IPS-NIHi7 (cell line): ENCODE measurements at regions not wholly inside any gene's neighbourhood (a gene's known extent, or its start where the extent isn't known, plus 50 kb on each side); places are given as distances from the start of the nearest gene placed in this dataset.
"Not testable (repeated sequence)": the region's sequence is repeated elsewhere in the genome, so short reads cannot be mapped to it uniquely, and the experiment has no call there.

ENCODE experiments used
- DNase-seq: peaks from one replicate; pipeline ENCODE4 v3.0.0; 2012; ENCODE audit warnings: mixed read lengths; ENCODE audit errors: extremely low spot score

GRCh38 chr3:27661797-27662196, 60.3 kb downstream of the EOMES start:
- no peak for DNase-seq

GRCh38 chr3:27659279-27660021, 62.7 kb downstream of the EOMES start:
- peak; percentile 81 for DNase-seq

DNA sequence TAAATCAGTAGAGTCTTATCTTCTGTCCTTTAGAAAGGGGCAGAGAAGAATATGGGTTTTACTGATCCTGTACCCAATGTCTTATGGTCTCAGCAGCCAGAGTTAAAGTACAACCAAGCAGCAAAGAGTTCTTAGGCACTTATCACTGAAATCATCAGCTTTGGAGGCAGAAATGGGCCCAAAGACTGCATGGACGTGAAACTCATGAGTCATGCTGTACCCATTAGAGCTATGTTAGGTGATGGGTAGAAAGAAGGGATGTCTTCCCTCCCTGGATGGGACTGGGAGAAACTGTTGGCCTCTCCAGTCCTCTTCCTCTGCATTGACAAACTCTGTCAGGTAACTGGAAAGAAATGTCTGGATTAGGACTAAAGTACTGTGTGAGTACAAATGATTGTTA, 63.4 kb downstream of the EOMES start:
- no peak for DNase-seq

DNA sequence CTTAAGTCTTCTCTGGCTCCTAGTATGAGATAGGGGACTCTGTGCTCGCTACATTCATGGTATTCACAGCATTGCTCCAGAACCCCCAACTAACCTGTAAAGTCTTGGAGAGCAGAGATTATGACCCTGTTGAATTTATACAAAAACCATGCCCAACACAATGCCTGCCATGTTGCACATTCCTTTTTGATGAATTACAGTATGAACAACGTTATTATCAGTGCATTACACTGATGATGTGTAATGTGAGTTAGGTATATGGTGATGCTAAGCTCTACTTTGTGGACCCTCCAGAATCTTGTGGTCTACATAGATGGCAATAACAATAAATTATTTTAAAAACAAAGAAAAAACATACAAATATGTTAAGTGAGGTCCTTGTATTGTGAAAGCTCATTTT, 64.3 kb downstream of the EOMES start:
- no peak for DNase-seq

DNA sequence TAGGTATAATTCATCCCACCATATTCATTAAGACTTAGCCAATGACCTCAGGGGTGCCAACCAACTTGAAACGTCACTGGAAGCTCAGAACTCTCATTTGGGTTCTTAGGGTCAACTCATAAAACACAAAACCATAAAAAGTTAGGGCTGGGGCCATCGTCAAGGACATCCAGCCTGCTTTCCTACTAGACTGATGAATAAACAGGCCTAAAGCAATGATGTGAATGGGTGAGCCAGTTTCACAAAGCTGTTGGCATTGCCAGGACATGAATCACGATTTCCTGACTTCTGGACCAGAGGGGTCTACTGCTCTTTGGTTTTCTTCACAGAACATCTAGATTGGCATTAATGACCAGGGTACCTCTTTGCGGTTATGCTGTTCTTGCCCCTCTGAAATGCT, 64.7 kb downstream of the EOMES start:
- no peak for DNase-seq

DNA sequence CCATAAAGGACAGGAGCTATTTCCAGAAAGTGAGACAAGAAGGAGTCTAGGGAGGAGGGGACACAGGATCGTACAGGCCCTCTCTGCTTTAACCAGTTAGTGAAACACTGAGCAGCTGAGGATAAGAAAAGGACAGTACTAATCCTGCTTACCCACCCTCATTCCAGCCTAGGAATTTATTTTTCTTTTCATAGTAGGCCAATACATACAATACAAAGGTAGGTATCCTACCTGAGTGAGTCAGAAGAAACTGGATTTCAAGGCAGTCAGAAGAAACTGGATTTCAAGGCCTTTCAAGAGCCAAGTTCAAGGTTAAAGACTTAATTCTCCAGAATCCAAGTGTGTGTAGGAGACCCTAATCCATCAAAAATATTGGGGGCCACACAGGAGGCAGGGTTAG, 65.3 kb downstream of the EOMES start:
- no peak for DNase-seq

- no peak for DNase-seq
These were observed 66.6 kb downstream of the EOMES start for GRCh38 chr3:27655547-27655946.

DNA sequence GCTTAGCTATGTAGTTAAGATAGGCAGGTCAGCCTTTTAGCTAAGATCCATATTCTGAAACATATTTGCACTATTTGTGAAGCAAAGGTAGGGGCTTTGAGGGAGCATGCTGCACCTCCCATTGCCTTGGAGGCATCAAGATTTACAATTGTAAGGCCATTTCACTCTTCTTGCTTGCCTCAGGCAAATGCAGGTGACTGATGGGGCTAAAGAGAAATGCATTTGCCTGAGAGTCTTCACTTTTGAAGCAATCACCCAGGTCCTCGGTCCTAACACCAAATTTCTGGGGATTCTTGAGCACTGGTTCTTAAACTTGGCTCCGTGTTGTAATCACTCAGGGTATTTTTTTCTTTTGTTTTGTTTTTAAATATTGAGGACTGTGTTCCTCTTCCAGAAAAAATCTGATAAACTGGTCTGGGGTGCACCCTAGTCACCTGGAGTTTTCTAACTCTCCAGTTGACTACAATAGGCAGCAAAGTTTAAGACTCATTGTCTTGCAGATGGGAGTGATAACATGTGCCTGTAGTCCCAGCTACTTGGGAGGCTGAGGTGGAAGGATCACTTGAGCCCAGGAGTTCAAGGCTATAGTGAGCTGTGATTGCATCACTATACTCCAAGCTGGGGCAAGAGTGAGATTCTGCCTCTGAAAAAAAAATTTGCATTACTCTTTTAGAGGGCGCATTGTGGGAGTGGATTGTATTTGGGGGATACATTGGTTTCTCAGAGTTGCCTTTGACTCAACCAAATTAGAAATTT, 68.1 kb downstream of the EOMES start:
- peak; percentile 43 for DNase-seq

GRCh38 chr3:27649277-27649676, 72.8 kb downstream of the EOMES start:
- no peak for DNase-seq

- DNase-seq = no peak
These were observed 75.2 kb downstream of the EOMES start for GRCh38 chr3:27646896-27647295.

GRCh38 chr3:27644941-27645340, 77.2 kb downstream of the EOMES start:
- DNase-seq = no peak

DNA sequence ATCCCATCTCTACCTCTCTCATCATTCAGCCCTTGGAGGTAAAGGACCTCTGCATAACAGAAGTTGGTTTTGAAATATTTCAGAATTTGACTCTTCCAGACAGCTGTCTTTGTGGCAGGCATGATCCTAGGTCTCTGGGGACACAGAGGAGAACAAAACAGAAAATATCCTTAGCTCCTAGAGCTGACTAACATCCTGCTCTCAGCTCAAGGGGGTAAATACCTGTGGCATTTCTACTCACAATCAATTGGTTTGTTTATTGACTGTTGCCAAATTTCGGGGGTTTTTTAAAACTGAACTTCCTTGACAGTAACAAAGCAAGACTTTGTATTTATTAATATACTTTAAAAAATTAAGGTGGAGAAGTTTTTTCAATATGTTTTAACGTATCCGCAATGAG, 78.8 kb downstream of the EOMES start:
- DNase-seq = no peak

GRCh38 chr3:27642796-27643195, 79.3 kb downstream of the EOMES start:
- DNase-seq = no peak

DNA sequence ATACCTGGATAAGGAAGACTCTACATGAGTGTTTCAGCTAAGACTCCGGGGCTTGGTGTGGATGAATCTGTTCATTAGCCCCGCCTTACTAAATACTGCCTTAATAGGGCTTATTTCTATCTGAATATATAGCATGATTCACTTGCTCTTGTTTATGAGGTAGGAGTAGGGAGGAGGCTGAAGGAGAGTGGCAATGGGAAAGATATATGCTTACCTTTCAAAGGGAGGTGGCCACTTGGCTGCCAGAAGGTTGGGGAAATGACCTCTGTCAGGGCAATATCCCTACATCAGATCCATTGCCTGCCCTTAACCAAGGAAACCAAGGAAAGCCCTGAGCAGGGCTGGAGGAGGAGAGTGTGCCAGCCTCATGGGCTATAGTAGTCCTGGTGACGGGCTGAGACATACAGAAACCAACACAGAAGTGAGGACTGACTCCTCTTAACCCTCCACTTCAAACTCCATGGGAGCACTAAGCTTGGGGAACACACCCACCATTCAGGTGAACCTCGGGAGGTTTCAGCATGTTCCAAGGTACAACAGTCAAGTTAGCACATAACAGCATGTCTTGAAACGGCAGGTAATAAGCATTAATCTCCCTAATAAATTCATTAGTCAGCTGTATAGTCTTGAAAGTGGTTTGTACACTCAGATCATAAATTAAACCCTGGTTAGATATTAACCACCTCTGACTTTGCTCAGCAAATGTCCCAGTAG, 80.1 kb downstream of the EOMES start:
- no peak for DNase-seq

DNA sequence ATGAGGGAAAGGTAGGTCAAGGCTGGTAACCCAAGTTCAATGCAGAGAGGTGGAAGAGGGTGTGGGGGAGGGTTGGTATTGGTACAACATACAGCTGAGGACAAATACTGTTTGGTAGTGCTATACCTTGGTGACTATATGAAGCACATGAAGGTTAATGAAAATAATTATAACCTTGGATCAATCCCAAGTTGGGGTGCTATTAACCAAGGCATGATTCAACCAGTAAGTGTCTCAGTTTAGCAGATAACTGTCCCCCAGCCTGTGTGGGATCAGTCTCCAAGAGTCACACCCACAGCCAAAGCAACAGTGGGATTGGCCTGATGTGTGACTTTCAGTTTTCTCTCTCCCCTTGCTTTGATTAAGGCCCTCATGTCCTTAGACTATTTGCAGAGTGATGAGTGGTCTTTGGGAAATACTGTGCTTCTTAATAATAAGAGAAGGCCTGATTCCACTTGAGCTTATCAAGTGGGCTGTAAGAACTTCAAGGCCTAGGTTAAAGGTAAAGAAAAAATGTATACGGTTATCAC, 80.8 kb downstream of the EOMES start:
- DNase-seq = no peak

DNA sequence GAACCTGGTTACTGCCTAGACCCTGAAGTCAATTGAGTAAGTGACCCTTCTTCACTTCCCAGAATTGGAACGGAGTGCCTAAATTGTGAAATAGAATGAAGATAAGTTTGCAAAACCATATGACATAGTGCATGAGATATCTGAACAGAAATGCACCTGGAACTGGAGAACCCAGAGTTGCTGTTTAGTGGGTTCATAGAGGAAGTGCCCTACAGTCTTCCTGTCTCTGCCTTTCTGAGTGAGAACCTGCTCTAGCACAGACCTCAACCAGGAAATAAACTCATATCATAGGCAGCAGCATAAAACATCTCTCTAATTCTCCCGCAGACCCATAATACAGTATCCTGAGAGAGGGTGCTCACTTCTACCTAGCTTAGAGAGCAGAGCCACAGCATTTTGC, 82.9 kb downstream of the EOMES start:
- no peak for DNase-seq

GRCh38 chr3:27638594-27638993, 83.5 kb downstream of the EOMES start:
- DNase-seq = no peak

DNA sequence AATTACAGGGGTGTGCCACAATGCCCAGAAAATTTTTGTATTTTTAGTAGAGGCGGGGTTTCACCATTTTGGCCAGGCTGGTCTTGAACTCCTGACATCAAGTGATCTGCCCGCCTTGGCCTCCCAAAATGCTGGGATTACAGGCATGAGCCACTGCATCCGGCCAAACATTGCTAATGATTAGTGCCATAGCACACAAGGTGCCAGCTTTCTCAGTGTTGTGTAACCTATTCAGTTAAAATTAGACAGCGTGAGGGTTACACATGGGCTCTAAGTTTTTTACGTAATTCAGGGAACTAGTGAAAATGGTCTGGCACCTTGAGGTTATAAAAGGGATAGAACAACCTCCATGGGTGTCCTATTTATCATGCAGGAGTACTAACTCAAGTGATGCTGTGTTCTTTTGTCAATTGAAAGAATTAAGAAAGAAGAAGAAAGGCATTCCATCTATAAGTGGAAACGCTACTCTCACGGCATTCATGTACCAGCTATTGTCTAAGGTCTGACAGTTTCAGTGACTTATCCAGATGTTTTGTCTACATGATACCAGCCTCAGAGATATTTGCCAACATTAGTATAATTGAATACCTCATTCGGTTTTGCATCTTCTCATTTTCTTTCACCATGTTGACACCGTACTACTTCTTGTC, 84.7 kb downstream of the EOMES start:
- DNase-seq = no peak

DNA sequence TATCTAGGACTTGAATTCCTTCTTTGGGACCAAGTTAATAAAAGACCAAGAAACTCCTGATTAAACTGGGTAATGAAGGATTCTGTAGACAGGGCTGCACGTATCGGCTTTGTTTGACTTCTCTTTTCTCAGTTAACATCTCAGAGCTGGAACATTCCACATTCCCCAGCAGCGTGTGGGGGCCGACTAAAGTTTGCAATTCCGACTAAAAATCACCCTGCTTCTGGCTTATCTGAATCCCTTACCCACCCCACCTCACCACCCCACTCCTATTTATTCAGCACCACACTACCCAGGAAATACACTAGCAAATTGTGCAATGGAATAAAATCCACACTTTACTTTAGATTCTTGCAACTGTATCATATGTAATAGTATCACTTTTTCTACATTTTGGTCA, 87.1 kb downstream of the EOMES start:
- DNase-seq = not testable (repeated sequence)

GRCh38 chr3:27633224-27633545, 88.9 kb downstream of the EOMES start:
- DNase-seq = no peak

GRCh38 chr3:27632431-27633223, 89.5 kb downstream of the EOMES start:
- peak; percentile 64 for DNase-seq
